ENCODE measurements at regions not wholly inside any gene's neighbourhood (a gene's known extent, or its start where the extent isn't known, plus 50 kb on each side); places are given as distances from the start of the nearest gene placed in this dataset.

DNA sequence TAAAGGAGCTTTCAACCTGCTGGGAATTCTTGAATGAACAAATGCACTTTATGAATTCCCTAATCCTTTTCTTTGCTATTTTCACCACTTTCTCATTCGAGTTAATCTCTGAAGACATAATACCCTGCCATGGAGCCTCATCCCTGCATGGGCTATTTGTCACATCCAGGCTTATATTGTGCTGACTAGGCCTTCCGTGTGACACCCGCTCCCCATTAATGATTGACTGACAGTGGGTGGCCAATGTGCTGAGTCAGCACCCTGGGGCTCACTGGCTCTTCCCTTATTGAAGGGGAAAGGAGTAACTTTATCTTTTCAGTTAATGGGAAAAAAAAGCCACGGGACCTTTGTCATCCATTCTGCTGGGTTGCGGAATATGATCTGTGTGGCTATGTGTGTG lies 1024.8 kb upstream of the EEF2KMT start:
- no peak overlapping the region for H2AFZ ChIP-seq (ENCODE audit: low read depth, low read length)

More for the DNA sequence above, 1024.8 kb upstream of the EEF2KMT start:
- no peaks in the 10 kb centered on the region for H4K20me1 ChIP-seq (replicated peaks; ENCODE audit: control insufficient read depth, extremely low read depth, insufficient read depth, low read length)
- H3K27ac ChIP-seq (ENCODE audit: insufficient read depth, low read depth, low read length), result no peak overlapping the region
- DNase-seq (ENCODE audit: low read depth, low spot score) (no peak), FAIRE-seq (no peak)
- no peak overlapping the region for H3K4me2 ChIP-seq (ENCODE audit: insufficient read depth, low read length)
- H3K79me2 ChIP-seq (ENCODE audit: control insufficient read depth, insufficient read depth, low read length), result no peaks in the 10 kb centered on the region
- dilution Hi-C loops (cut with MboI; ENCODE audit: extremely low pct_ligation_motif_present, low sequenced_read_pairs), result no loop called here
- no peaks in the 10 kb centered on the region for H3K4me1 ChIP-seq (ENCODE audit: control insufficient read depth, extremely low read depth, insufficient read depth, low read length)
- no TSS peak for BruUV-seq (replicated peaks)
- peaks cover 6% of the 10 kb centered on the region for H3K9me3 ChIP-seq (replicated peaks; ENCODE audit: control insufficient read depth, insufficient read depth, low read length)
- intact Hi-C loops (cut with micrococcal nuclease), result no loop called here
- no peaks in the 10 kb centered on the region for H3K9me1 ChIP-seq (replicated peaks; ENCODE audit: control insufficient read depth, extremely low read depth, insufficient read depth, low read length)
- no peak overlapping the region for H3K4me3 ChIP-seq (replicated peaks in 1 of 3; ENCODE audit: insufficient read depth in 1 of 3, low read depth in 1 of 3, low read length in 3 of 3)
- no peaks in the 10 kb centered on the region for H3K27me3 ChIP-seq (ENCODE audit: control insufficient read depth in 2 of 2, insufficient read depth in 2 of 2, low read length in 2 of 2)
- H3K36me3 ChIP-seq (ENCODE audit: control insufficient read depth in 2 of 2, extremely low read depth in 1 of 2, insufficient read depth in 2 of 2, low read length in 2 of 2), result no peaks in the 10 kb centered on the region
- ChIA-PET CTCF (no interaction called here), POLR2A (no interaction called here)
- H3K9ac ChIP-seq (replicated peaks; ENCODE audit: extremely low read depth, insufficient read depth, low read length), result no peak overlapping the region
- TF ChIP-seq, protein P1, sequence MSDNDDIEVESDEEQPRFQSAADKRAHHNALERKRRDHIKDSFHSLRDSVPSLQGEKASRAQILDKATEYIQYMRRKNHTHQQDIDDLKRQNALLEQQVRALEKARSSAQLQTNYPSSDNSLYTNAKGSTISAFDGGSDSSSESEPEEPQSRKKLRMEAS (IDR thresholded peaks at IDR 0.05; ENCODE audit: insufficient read depth, insufficient read length), result no peak
- no peak for TF ChIP-seq GATA2 (IDR thresholded peaks at IDR 0.05; ENCODE audit: insufficient read depth, insufficient read length, low read depth, low read length)
- TF ChIP-seq FOS (IDR thresholded peaks at IDR 0.05; ENCODE audit: borderline replicate concordance, insufficient read depth, low read length), result no peak
- TF ChIP-seq JUN (IDR thresholded peaks at IDR 0.05; ENCODE audit: borderline replicate concordance, insufficient read depth, insufficient read length, low read depth), result no peak
- no peak for TF ChIP-seq MYC (IDR thresholded peaks at IDR 0.05; ENCODE audit: low read depth, low read length)
- no peak for TF ChIP-seq EZH2 (IDR thresholded peaks at IDR 0.05; ENCODE audit: borderline replicate concordance, low read depth, low read length, severe bottlenecking)
- no peak for TF ChIP-seq POLR2A (IDR thresholded peaks at IDR 0.05; ENCODE audit: low read depth, low read length)
- TF ChIP-seq, protein P2, sequence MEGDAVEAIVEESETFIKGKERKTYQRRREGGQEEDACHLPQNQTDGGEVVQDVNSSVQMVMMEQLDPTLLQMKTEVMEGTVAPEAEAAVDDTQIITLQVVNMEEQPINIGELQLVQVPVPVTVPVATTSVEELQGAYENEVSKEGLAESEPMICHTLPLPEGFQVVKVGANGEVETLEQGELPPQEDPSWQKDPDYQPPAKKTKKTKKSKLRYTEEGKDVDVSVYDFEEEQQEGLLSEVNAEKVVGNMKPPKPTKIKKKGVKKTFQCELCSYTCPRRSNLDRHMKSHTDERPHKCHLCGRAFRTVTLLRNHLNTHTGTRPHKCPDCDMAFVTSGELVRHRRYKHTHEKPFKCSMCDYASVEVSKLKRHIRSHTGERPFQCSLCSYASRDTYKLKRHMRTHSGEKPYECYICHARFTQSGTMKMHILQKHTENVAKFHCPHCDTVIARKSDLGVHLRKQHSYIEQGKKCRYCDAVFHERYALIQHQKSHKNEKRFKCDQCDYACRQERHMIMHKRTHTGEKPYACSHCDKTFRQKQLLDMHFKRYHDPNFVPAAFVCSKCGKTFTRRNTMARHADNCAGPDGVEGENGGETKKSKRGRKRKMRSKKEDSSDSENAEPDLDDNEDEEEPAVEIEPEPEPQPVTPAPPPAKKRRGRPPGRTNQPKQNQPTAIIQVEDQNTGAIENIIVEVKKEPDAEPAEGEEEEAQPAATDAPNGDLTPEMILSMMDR (IDR thresholded peaks at IDR 0.05; ENCODE audit: extremely low read depth in 1 of 2, insufficient read depth in 1 of 2, low read depth in 1 of 2, low read length in 2 of 2), result no peak
- TF ChIP-seq POLR2AphosphoS5 (IDR thresholded peaks at IDR 0.05; ENCODE audit: insufficient read depth, low read depth, low read length), result no peak
